K562 (cell line): ENCODE measurements at regions not wholly inside any gene's neighbourhood (a gene's known extent, or its start where the extent isn't known, plus 50 kb on each side); places are given as distances from the start of the nearest gene placed in this dataset.

Experiments used
- KLF6 ChIP-seq: fragments of 250-450 bp; sonication (Bioruptor Pico); IDR thresholded peaks from 2 replicates; pipeline ENCODE4 v1.4.0; 2020; ENCODE audit warnings: mild to moderate bottlenecking, moderate library complexity, borderline replicate concordance
- NFRKB ChIP-seq: fragments of 450-650 bp; IDR thresholded peaks from 2 replicates; pipeline ENCODE4 v1.6.1; 2016; ENCODE audit warnings: low read depth
- PHF8 ChIP-seq: fragments of 200-600 bp; sonication (generic); IDR thresholded peaks from 2 replicates; pipeline ENCODE4 v1.6.1; 2012; ENCODE audit warnings: mixed run types, mild to moderate bottlenecking, inconsistent platforms, low read length, moderate library complexity, borderline replicate concordance
- POLR2A ChIP-seq: fragments of 450-650 bp; conservative IDR thresholded peaks from 2 replicates; pipeline ENCODE4 v1.6.1; 2016
- POLR2AphosphoS5 ChIP-seq: IDR thresholded peaks from 2 replicates; pipeline ENCODE4 v1.6.1; 2011; ENCODE audit warnings: mild to moderate bottlenecking, low read depth, low read length, moderate library complexity; ENCODE audit not compliant: control insufficient read depth, insufficient read depth
- ZBTB17 ChIP-seq: fragments of 450-650 bp; formaldehyde crosslinking; IDR thresholded peaks from 2 replicates; pipeline ENCODE4 v1.4.0; 2020; ENCODE audit warnings: mild to moderate bottlenecking

DNA sequence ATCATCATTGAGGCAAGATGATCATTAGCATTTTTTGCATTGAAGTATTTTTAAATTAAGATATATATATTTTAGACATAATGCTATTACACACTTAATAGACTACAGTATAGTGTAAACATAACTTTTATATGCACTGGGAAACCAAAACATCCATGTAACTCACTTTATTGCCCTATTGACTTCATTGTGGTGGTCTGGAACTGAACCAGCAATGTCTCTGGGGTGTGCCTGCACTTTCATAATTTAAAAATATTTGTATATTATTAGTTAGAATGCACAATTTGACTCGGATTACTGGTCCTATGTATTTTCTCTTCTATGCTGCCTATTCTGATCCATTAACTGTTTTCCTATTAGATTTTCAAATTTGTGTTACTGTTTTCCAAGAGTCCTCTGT is 109.1 kb upstream of the SPATA12 start:
- TF ChIP-seq ZBTB17 (CRISPR knock-in tag) (no peak), KLF6 (CRISPR knock-in tag) (no peak), PHF8 (no peak), POLR2AphosphoS5 (no peak), POLR2A (no peak), NFRKB (no peak)
